ENCODE measurements at regions not wholly inside any gene's neighbourhood (a gene's known extent, or its start where the extent isn't known, plus 50 kb on each side); places are given as distances from the start of the nearest gene placed in this dataset.

DNA sequence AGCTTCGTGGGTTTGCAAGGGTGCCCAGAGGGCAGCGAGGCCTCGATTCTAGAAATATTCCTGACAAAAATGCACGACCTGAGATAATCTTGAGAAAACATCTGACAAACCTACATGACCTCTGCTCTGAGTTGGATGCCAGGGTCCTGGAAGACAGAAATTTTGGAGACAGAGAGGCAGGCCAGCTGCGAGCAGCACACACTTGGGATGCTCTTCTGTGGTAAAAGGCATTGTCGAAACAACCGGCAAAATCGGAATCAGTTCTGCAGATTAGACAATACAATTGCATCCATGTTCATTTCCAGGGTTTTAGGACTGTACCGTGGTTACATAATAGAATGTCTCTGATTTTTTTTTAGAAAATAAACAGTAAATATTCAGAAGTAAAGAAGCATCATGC is 74.2 kb downstream of the GADD45G start:
- TF ChIP-seq, protein P1, sequence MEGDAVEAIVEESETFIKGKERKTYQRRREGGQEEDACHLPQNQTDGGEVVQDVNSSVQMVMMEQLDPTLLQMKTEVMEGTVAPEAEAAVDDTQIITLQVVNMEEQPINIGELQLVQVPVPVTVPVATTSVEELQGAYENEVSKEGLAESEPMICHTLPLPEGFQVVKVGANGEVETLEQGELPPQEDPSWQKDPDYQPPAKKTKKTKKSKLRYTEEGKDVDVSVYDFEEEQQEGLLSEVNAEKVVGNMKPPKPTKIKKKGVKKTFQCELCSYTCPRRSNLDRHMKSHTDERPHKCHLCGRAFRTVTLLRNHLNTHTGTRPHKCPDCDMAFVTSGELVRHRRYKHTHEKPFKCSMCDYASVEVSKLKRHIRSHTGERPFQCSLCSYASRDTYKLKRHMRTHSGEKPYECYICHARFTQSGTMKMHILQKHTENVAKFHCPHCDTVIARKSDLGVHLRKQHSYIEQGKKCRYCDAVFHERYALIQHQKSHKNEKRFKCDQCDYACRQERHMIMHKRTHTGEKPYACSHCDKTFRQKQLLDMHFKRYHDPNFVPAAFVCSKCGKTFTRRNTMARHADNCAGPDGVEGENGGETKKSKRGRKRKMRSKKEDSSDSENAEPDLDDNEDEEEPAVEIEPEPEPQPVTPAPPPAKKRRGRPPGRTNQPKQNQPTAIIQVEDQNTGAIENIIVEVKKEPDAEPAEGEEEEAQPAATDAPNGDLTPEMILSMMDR (IDR thresholded peaks at IDR 0.05; ENCODE audit: insufficient read depth, low read length, poor library complexity, severe bottlenecking) = no peak
- TF ChIP-seq EZH2phosphoT487 (conservative IDR thresholded peaks at IDR 0.05; ENCODE audit: low read length) = no peak

All from SU-DHL-6 (cell line).